OCI-LY7 (cell line): ENCODE measurements at regions not wholly inside any gene's neighbourhood (a gene's known extent, or its start where the extent isn't known, plus 50 kb on each side); places are given as distances from the start of the nearest gene placed in this dataset.

ENCODE experiments used
- BruUV-seq: library from RNA; stranded (reverse); fragments of 400-500 nt; replicated peaks from 2 replicates; lab custom pipeline; 2021; lab: Mats Ljungman, UMichigan
- CTCF ChIA-PET: fragments of 300-600 bp; sonication (Branson Sonifier 250); formaldehyde crosslinking; loops from one replicate; lab custom pipeline; 2022; ENCODE audit warnings: antibody characterized with exemption; ENCODE audit not compliant: unreplicated experiment; lab: Charles Lee
- POLR2A ChIA-PET: fragments of 300-600 bp; sonication (Branson Sonifier 250); formaldehyde crosslinking; loops from one replicate; lab custom pipeline; 2022; ENCODE audit warnings: antibody characterized with exemption; lab: Charles Lee
- DNase-seq: peaks from one replicate; pipeline ENCODE4 v3.0.0-alpha.2; 2015; ENCODE audit warnings: low spot score
- H2AFZ ChIP-seq: fragments of 200-600 bp; sonication (generic), shearing (Covaris generic); 2 replicates; pipeline ENCODE4 v1.6.1; 2014; ENCODE audit warnings: mild to moderate bottlenecking, antibody characterized with exemption, low read length, moderate library complexity
- H3K27ac ChIP-seq: fragments of 200-600 bp; sonication (generic); 2 replicates; pipeline ENCODE4 v1.5.1; 2014; ENCODE audit warnings: mixed run types, low read depth, mild to moderate bottlenecking, moderate library complexity, low read length, inconsistent platforms; ENCODE audit not compliant: poor library complexity, severe bottlenecking
- H3K36me3 ChIP-seq: fragments of 200-600 bp; sonication (generic); 2 replicates; pipeline ENCODE4 v1.6.1; 2014; ENCODE audit warnings: mild to moderate bottlenecking, antibody characterized with exemption, low read length, moderate library complexity, mixed read lengths; ENCODE audit not compliant: insufficient read depth
- H3K4me1 ChIP-seq: fragments of 200-600 bp; sonication (generic); 2 replicates; pipeline ENCODE4 v1.5.1; 2014; ENCODE audit warnings: mild to moderate bottlenecking, low read length; ENCODE audit not compliant: insufficient read depth, poor library complexity, severe bottlenecking
- H3K4me2 ChIP-seq: fragments of 200-600 bp; sonication (generic); 2 replicates; pipeline ENCODE4 v1.6.1; 2014; ENCODE audit warnings: mild to moderate bottlenecking, low read length
- H3K4me3 ChIP-seq: fragments of 200-600 bp; sonication (generic); 2 replicates; pipeline ENCODE4 v1.5.1; 2014; ENCODE audit warnings: mild to moderate bottlenecking, low read depth, low read length; ENCODE audit not compliant: poor library complexity, severe bottlenecking
- H3K79me2 ChIP-seq: fragments of 200-600 bp; sonication (generic); 2 replicates; pipeline ENCODE4 v1.6.1; 2016; ENCODE audit warnings: low read depth, mild to moderate bottlenecking, low read length, moderate library complexity, mixed read lengths; ENCODE audit not compliant: insufficient read depth
- H3K9me2 ChIP-seq: fragments of 200-600 bp; sonication (generic); 2 replicates; pipeline ENCODE4 v1.6.1; 2016; ENCODE audit warnings: mild to moderate bottlenecking, low read length, mixed read lengths; ENCODE audit not compliant: insufficient read depth
- H3K9me3 ChIP-seq: fragments of 200-600 bp; sonication (generic); 2 replicates; pipeline ENCODE4 v1.6.1; 2014; ENCODE audit warnings: mild to moderate bottlenecking, mixed run types, low read length, mixed read lengths
- H4K20me1 ChIP-seq: fragments of 200-600 bp; sonication (generic); 2 replicates; pipeline ENCODE4 v1.6.1; 2014; ENCODE audit warnings: mild to moderate bottlenecking, antibody characterized with exemption, low read length, moderate library complexity, mixed read lengths; ENCODE audit not compliant: insufficient read depth
- EZH2phosphoT487 ChIP-seq: fragments of 200-600 bp; sonication (generic); IDR thresholded peaks from 2 replicates; pipeline ENCODE4 v1.6.1; 2018; ENCODE audit warnings: low read depth, borderline replicate concordance, mild to moderate bottlenecking, mixed run types, antibody characterized with exemption, low read length, moderate library complexity, mixed read lengths
- intact Hi-C: fragments of 100-400 bp; cut with micrococcal nuclease; formaldehyde crosslinking; loops from one replicate; pipeline ENCODE4 v1.10.0; 2022; ENCODE audit not compliant: unreplicated experiment
- TF ChIP-seq, protein P1 (sequence below): fragments of 200-600 bp; sonication (generic); conservative IDR thresholded peaks from 2 replicates; pipeline ENCODE4 v1.5.1; 2014; ENCODE audit warnings: mild to moderate bottlenecking, antibody characterized with exemption, low read length, moderate library complexity, mixed read lengths

DNA sequence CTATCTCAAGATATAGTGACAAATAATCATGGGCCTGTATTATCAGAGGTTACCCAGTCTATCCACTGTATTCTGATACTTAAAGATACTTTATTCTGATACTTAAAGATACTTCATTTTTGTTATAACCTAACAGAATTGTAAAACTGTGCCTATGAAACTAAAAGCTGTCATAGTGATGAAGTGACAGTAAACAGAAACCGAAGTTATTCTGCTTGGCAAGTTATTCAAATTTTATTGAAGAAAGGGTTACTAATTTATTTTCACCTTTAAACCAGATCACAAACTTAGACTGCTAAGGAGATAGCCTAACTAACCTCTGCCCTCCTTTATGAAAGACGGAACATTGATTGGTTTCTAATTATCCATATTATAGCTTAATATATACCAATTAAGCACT, 604.6 kb upstream of the IMPG1 start:
- intact Hi-C loops: no loop called here
- H4K20me1 ChIP-seq: no peaks in the 10 kb centered on the region
- no peaks in the 10 kb centered on the region for H3K4me1 ChIP-seq
- H3K4me3 ChIP-seq: no peak overlapping the region
- H3K27ac ChIP-seq: no peak overlapping the region
- no peaks in the 10 kb centered on the region for H3K79me2 ChIP-seq
- H3K4me2 ChIP-seq: no peak overlapping the region
- CTCF ChIA-PET: no interaction called here
- no peak overlapping the region for H2AFZ ChIP-seq
- H3K9me2 ChIP-seq: no peaks in the 10 kb centered on the region
- H3K36me3 ChIP-seq: no peaks in the 10 kb centered on the region
- POLR2A ChIA-PET: no interaction called here
- no TSS peak for BruUV-seq
- DNase-seq: no peak
- no peaks in the 10 kb centered on the region for H3K9me3 ChIP-seq
- TF ChIP-seq, protein P1, sequence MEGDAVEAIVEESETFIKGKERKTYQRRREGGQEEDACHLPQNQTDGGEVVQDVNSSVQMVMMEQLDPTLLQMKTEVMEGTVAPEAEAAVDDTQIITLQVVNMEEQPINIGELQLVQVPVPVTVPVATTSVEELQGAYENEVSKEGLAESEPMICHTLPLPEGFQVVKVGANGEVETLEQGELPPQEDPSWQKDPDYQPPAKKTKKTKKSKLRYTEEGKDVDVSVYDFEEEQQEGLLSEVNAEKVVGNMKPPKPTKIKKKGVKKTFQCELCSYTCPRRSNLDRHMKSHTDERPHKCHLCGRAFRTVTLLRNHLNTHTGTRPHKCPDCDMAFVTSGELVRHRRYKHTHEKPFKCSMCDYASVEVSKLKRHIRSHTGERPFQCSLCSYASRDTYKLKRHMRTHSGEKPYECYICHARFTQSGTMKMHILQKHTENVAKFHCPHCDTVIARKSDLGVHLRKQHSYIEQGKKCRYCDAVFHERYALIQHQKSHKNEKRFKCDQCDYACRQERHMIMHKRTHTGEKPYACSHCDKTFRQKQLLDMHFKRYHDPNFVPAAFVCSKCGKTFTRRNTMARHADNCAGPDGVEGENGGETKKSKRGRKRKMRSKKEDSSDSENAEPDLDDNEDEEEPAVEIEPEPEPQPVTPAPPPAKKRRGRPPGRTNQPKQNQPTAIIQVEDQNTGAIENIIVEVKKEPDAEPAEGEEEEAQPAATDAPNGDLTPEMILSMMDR: no peak
- no peak for TF ChIP-seq EZH2phosphoT487

DNA sequence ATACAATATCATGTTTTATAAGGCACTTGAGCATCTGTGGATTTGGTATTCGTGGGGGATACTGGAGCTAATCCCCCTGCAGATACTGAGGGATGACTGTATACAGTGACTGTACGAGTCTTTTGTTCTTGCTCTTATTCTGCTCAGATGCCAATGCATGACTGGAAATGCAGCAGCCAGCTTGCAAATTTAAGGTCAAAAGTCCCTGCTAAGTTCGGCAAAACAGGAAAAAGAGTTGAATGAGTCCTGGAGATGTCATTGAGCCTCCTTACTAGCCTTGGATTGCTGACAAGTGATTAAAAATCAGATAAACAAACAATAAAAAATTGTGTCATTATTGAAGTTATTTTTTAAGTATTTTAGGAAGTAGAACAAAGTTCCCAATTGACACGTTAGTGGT, 599.3 kb upstream of the IMPG1 start:
- Histone ChIP-seq H3K9me2 (no peaks in the 10 kb centered on the region), H3K4me3 (no peak overlapping the region), H4K20me1 (no peaks in the 10 kb centered on the region), H3K79me2 (no peaks in the 10 kb centered on the region), H3K4me1 (no peaks in the 10 kb centered on the region), H2AFZ (no peak overlapping the region), H3K9me3 (no peaks in the 10 kb centered on the region), H3K36me3 (no peaks in the 10 kb centered on the region), H3K27ac (no peak overlapping the region), H3K4me2 (no peak overlapping the region)
- ChIA-PET CTCF (no interaction called here), POLR2A (no interaction called here)
- BruUV-seq: no TSS peak
- no peak for TF ChIP-seq EZH2phosphoT487
- TF ChIP-seq, protein P1: no peak
- no peak for DNase-seq
- intact Hi-C loops: no loop called here

DNA sequence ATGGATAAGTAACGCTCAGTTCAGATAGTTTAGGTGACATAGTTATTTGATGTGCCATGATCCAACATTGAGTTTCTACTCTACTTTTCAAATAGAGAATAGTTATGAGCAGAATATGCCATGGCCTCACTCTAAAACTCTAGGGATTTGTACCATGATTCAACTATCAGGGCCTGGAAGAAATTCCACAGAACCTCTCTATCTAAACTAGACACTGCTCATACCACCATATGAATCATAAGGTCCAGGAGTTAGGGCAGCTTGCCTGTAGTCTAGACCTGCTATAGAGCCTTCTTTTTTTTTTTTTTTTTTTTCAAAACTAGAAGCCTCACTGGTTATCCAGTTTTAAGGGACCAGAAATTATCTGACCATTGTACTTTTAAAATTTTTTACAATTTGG, 571.8 kb upstream of the IMPG1 start:
- Histone ChIP-seq H3K36me3 (no peaks in the 10 kb centered on the region), H3K79me2 (no peaks in the 10 kb centered on the region), H3K9me3 (no peaks in the 10 kb centered on the region), H3K27ac (no peak overlapping the region), H2AFZ (no peak overlapping the region), H3K4me2 (no peak overlapping the region), H4K20me1 (no peaks in the 10 kb centered on the region), H3K9me2 (no peaks in the 10 kb centered on the region), H3K4me1 (no peaks in the 10 kb centered on the region), H3K4me3 (no peak overlapping the region)
- TF ChIP-seq, protein P1: no peak
- no peak for TF ChIP-seq EZH2phosphoT487
- BruUV-seq: no TSS peak
- no peak for DNase-seq
- CTCF ChIA-PET: no interaction called here
- intact Hi-C loops: no loop called here
- POLR2A ChIA-PET: interaction anchor here (0.6 kb wide), 1 partner anchor 29 kb away, joined by 3 read pairs; no protein-coding TSS in a partner anchor
